SK-N-SH treated with all-trans-retinoic acid at 6 μM for 48 hours (cell line): ENCODE measurements at regions not wholly inside any gene's neighbourhood (a gene's known extent, or its start where the extent isn't known, plus 50 kb on each side); places are given as distances from the start of the nearest gene placed in this dataset.

Source experiments
- ATAC-seq: fragments of 200-7000 bp; cut with Tn5 transposase; 3 replicates; pipeline ENCODE4 v1.9.1; 2020; ENCODE audit warnings: mild to moderate bottlenecking, moderate library complexity
- ARNTL ChIP-seq: fragments of 450-650 bp; formaldehyde crosslinking; IDR thresholded peaks from 2 replicates; pipeline ENCODE4 v1.5.0; 2020; ENCODE audit warnings: low read depth, mild to moderate bottlenecking, moderate library complexity, borderline replicate concordance
- BACH2 ChIP-seq: fragments of 250-450 bp; sonication (Bioruptor Pico); IDR thresholded peaks from 2 replicates; pipeline ENCODE4 v1.9.0; 2021; ENCODE audit warnings: mild to moderate bottlenecking, borderline replicate concordance
- CREB5 ChIP-seq: fragments of 250-450 bp; sonication (Bioruptor Pico); IDR thresholded peaks from 2 replicates; pipeline ENCODE4 v1.5.1; 2020; ENCODE audit warnings: low read depth, mild to moderate bottlenecking, moderate library complexity
- CSDC2 ChIP-seq: fragments of 250-450 bp; sonication (Bioruptor Pico); IDR thresholded peaks from 2 replicates; pipeline ENCODE4 v1.5.0; 2020; ENCODE audit warnings: mild to moderate bottlenecking, moderate library complexity
- CSRNP3 ChIP-seq: fragments of 250-450 bp; sonication (Bioruptor Pico); IDR thresholded peaks from 2 replicates; pipeline ENCODE4 v1.5.1; 2021; ENCODE audit warnings: mild to moderate bottlenecking, moderate library complexity
- ESRRG ChIP-seq: fragments of 250-450 bp; sonication (Bioruptor Pico); IDR thresholded peaks from 2 replicates; pipeline ENCODE4 v1.6.1; 2021; ENCODE audit warnings: mild to moderate bottlenecking
- GLIS3 ChIP-seq: fragments of 250-450 bp; sonication (Bioruptor Pico); IDR thresholded peaks from 2 replicates; pipeline ENCODE4 v1.5.0; 2020; ENCODE audit warnings: mild to moderate bottlenecking, moderate library complexity
- ISL1 ChIP-seq: fragments of 250-450 bp; sonication (Bioruptor Pico); IDR thresholded peaks from 2 replicates; pipeline ENCODE4 v2.1.2; 2022; ENCODE audit warnings: mild to moderate bottlenecking, moderate library complexity
- PATZ1 ChIP-seq: fragments of 250-450 bp; sonication (Bioruptor Pico); IDR thresholded peaks from 2 replicates; pipeline ENCODE4 v1.8.0; 2020; ENCODE audit warnings: mild to moderate bottlenecking, moderate library complexity, borderline replicate concordance
- POU6F1 ChIP-seq: fragments of 250-450 bp; sonication (Bioruptor Pico); IDR thresholded peaks from 2 replicates; pipeline ENCODE4 v1.8.0; 2021; ENCODE audit warnings: low read depth, mild to moderate bottlenecking, moderate library complexity, borderline replicate concordance
- RARB ChIP-seq: fragments of 250-450 bp; sonication (Bioruptor Pico); IDR thresholded peaks from 2 replicates; pipeline ENCODE4 v1.8.0; 2021; ENCODE audit warnings: mild to moderate bottlenecking, moderate library complexity
- SNAI2 ChIP-seq: fragments of 250-450 bp; sonication (Bioruptor Pico); IDR thresholded peaks from 2 replicates; pipeline ENCODE4 v1.5.0; 2020; ENCODE audit warnings: mild to moderate bottlenecking, moderate library complexity
- TCF4 ChIP-seq: fragments of 250-450 bp; sonication (Bioruptor Pico); IDR thresholded peaks from 2 replicates; pipeline ENCODE4 v1.8.0; 2021; ENCODE audit warnings: mild to moderate bottlenecking, moderate library complexity, borderline replicate concordance
- TOX ChIP-seq: fragments of 250-450 bp; sonication (Bioruptor Pico); IDR thresholded peaks from 2 replicates; pipeline ENCODE4 v1.8.0; 2021; ENCODE audit warnings: mild to moderate bottlenecking, moderate library complexity, borderline replicate concordance
- TSHZ2 ChIP-seq: fragments of 250-450 bp; sonication (Bioruptor Pico); IDR thresholded peaks from 2 replicates; pipeline ENCODE4 v1.5.0; 2020; ENCODE audit warnings: mild to moderate bottlenecking, moderate library complexity
- ZFP3 ChIP-seq: fragments of 250-450 bp; sonication (Bioruptor Pico); IDR thresholded peaks from 2 replicates; pipeline ENCODE4 v1.5.0; 2020; ENCODE audit warnings: mild to moderate bottlenecking, moderate library complexity
- ZFP30 ChIP-seq: fragments of 450-650 bp; formaldehyde crosslinking; IDR thresholded peaks from 2 replicates; pipeline ENCODE4 v1.5.0; 2022; ENCODE audit warnings: mild to moderate bottlenecking, moderate library complexity
- ZNF565 ChIP-seq: fragments of 450-650 bp; formaldehyde crosslinking; conservative IDR thresholded peaks from 2 replicates; pipeline ENCODE4 v1.5.0; 2020; ENCODE audit warnings: low read depth, mild to moderate bottlenecking, moderate library complexity
- ZNF70 ChIP-seq: fragments of 450-650 bp; formaldehyde crosslinking; IDR thresholded peaks from 2 replicates; pipeline ENCODE4 v1.5.0; 2020; ENCODE audit warnings: mild to moderate bottlenecking, moderate library complexity
- ZNF8 ChIP-seq: fragments of 450-650 bp; formaldehyde crosslinking; IDR thresholded peaks from 2 replicates; pipeline ENCODE4 v1.5.0; 2020; ENCODE audit warnings: mild to moderate bottlenecking, moderate library complexity

- TF ChIP-seq POU6F1 (no peak), TCF4 (no peak), CSRNP3 (CRISPR knock-in tag) (no peak), ESRRG (no peak), SNAI2 (CRISPR knock-in tag) (no peak), ZFP30 (CRISPR knock-in tag) (no peak), BACH2 (CRISPR knock-in tag) (no peak), ARNTL (CRISPR knock-in tag) (no peak), TSHZ2 (CRISPR knock-in tag) (no peak), GLIS3 (CRISPR knock-in tag) (no peak), ZNF565 (CRISPR knock-in tag) (no peak), CREB5 (no peak), ISL1 (no peak), CSDC2 (CRISPR knock-in tag) (no peak), ZNF8 (CRISPR knock-in tag) (no peak)
- TF ChIP-seq, all 23 proteins: peak for 0
- ATAC-seq = no peak
Observed at GRCh38 chr2:217339753-217340152, 479.9 kb upstream of the TNP1 start.

GRCh38 chr2:217338306-217338916 lies 478.5 kb upstream of the TNP1 start:
- peak; percentile 87 for ATAC-seq

GRCh38 chr2:217337771-217338170 lies 477.9 kb upstream of the TNP1 start:
- no peak; the same call in 2 of the 3 replicates for ATAC-seq

More at GRCh38 chr2:217338306-217338916, 478.5 kb upstream of the TNP1 start:
- no peak for TF ChIP-seq ZNF70 (CRISPR knock-in tag)
- TF ChIP-seq ISL1 = peak; percentile 45
- TF ChIP-seq, all 23 proteins: peak for 1

More at GRCh38 chr2:217337771-217338170, 477.9 kb upstream of the TNP1 start:
- no peak for TF ChIP-seq TOX
- no peak for TF ChIP-seq POU6F1
- no peak for TF ChIP-seq RARB (CRISPR knock-in tag)
- TF ChIP-seq PATZ1 (CRISPR knock-in tag) = no peak
- TF ChIP-seq ARNTL (CRISPR knock-in tag) = no peak
- no peak for TF ChIP-seq GLIS3 (CRISPR knock-in tag)
- TF ChIP-seq ZFP3 (CRISPR knock-in tag) = no peak
- TF ChIP-seq ESRRG = no peak
- TF ChIP-seq, all 23 proteins: peak for 0
